GM11168 (cell line): ENCODE measurements at regions not wholly inside any gene's neighbourhood (a gene's known extent, or its start where the extent isn't known, plus 50 kb on each side); places are given as distances from the start of the nearest gene placed in this dataset.
"Not testable (repeated sequence)": the region's sequence is repeated elsewhere in the genome, so short reads cannot be mapped to it uniquely, and the experiment has no call there.

ENCODE experiments used
- in situ Hi-C: fragments of 300-500 bp; cut with MboI; formaldehyde crosslinking; loops from one replicate; pipeline ENCODE4 v1.12.0; 2022; ENCODE audit warnings: low sequenced_read_pairs; ENCODE audit not compliant: unreplicated experiment

DNA sequence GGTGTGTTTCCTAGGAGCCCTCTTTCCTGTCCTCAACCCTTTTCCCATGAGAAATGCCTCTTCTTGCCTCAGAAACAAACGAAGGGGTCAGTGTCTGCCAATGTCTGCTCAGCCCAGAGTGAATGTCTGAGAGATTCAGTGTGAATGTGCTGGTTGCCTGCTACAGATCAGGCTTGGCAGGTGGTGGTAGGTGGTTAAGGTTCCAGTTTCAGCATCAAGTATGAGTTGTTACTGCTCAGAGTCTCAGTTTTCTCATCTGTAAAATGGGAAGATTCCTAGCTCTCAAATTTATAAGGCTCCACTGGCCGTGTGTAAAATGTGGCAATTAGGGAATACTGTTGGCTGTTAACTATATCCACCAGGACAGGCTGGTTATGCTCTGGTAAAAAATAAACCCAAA lies 96.3 kb upstream of the PLGLB2 start:
- in situ Hi-C loops: not testable (repeated sequence)

DNA sequence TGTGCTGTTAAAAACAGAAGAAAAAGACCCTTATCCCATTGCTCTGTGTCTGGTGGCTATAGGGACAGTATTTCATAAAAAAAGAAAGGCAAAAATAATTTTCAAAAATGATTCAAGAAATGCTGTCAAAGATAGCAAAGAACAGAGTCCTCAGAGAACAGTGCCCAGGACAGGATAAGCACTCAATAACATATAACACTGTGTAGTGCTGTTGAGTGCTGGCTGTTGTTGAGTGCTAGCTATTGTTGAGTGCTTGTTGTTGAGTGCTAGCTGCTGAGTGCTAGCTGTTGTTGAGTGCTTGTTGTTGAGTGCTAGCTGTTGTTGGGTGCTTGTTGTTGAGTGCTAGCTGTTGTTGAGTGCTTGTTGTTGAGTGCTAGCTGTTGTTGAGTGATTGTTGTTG lies 94.5 kb upstream of the PLGLB2 start:
- in situ Hi-C loops: not testable (repeated sequence)

DNA sequence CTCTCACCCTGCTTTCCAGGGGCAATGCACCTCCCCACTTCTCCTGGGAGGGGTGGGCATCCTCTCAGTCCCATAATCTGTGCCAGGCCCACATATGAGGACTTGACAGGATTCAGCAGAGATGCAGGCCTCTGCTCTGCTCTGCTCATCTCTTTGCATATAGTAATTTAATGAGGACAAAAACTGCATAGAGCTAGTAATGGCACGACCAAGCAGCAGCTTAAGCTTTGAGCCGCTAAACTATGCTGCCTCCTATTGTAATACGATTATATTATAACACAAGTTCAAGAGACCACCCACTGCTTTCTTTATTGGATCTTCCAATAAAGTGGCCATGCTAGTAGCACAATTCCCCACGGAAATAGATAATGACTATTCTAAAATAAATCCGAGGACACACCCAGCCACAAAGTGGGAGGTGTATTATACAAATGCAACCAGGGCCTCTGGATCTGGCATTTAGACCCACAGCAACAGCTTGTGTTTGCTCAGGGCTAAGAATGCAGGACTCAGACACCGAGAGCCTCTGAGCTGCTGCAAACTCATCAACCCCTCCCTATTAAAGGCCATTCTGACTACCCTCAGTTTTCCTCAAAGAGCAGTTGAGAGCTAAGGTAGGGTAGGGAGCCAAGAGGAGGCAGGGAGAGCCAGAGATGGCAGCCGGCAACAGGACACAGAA lies 93.6 kb upstream of the PLGLB2 start:
- in situ Hi-C loops: not testable (repeated sequence)

DNA sequence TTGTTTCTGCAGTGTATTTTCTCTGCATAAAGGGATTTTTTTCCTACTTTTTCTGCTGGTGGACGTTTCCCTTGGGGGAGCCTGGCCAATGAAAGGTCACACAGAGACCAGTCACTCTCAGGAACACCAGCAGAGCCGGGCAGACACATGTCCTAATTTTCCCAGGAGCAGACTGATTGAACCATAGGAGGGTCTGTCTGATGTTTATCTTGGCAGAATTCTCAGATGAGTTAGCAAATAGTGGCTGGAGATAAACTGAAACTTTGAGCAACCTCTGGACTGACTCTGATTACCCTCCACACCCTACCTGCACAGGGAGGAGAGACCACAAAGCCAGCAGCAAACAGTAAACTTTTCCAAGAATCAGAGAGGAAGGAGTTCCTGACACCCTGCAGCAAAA lies 90.0 kb upstream of the PLGLB2 start:
- in situ Hi-C loops: not testable (repeated sequence)

DNA sequence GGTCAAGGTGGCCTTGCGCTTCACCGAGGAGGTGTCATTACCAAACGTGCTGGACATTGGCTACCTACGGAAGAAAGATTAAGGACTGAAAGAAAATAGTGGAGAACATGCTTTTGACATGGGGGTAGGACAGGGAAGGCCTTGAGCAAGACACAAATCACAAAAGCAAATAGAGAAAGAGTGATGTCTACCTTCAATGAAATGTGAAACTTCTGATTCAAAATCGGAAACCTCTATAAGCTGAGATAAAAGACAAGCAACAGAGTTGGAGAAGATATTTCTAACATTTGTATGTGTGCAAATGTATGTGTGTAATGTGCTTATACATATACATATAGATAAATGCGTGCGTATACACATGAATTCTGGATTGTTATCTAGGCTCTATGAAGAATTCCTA lies 89.5 kb upstream of the PLGLB2 start:
- in situ Hi-C loops: not testable (repeated sequence)

DNA sequence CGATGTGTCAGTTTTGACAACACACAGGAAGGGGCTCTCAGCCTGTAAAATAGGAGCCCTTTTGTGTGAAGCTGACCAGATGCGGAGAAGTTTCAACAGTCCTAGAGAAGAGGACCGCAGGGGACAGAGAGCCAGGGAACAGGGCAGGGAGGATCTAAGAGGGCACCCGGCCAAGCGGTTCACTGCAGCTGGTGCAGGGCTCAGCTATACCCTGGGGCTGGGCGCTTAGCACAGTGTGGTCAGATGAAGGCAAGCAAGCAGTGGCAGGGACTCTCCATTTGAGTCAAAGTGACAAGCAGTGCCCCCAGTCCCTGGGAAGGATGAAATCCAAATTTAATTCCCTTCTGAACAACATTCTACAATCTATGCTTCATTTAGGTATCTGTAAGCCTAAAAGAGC lies 88.9 kb upstream of the PLGLB2 start:
- in situ Hi-C loops: not testable (repeated sequence)

DNA sequence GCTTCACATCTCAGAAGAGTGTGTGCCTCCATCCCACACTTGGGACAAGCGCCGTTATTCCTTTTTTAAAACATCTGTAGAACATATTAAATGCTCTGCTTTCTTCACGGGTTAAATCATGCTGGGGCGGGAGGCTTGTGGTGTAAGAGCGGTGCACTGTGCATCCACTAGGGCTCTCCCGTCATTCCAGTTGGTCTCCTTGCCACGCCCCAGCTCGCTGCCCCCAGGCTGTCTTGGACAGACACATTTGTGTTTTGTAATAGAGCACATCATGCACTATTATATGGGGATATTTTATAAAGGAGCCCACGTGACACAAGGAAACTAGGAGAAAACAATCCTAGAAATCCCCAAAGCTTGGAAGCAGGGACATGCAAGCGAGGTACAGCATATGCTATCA lies 87.7 kb upstream of the PLGLB2 start:
- in situ Hi-C loops: not testable (repeated sequence)

DNA sequence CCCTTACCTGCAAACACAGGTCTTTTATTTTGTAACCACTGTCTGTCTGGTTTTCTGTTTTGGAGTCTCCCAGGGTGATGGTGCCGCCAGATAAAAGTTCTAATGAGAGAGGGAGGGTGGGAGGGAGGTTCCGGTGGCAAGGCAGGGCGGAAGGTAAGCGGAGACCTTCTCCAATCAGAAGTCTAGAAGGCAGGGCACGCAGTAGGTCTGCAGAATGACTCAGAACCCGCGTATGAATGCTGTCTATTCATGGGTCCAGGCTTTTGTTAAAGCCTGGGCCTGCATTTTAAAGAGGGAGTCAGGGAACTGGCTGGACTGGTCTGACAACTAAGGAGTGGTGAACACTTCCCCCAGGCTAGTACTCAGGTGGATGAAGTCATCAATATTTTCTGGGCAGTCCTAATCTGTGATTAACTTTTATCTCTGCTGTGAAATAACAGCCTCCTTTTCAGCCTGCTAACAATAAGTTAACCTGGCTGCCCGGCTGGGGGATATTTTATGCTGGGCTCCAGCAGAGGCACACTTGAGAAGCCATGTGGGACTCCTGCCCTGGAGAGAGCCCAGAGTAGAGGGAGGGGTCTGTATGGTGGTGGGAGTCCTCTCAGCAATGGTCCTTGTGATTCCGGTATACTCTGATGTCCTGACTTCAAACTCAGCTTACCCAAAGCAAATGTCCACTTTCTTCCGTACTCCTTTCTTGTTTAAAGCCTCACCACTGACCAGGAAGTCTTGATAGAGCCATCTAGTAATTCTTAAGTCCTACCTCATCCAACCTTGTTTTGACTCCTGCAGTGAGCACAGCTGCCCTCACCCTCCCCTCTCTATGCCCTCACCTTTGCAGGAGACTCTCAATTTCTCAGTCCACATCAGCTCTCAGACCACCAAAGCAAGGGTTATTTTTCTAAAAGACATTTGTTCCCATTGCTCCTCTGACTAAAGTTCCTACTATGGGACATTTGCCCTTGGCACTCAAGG lies 85.3 kb upstream of the PLGLB2 start:
- in situ Hi-C loops: not testable (repeated sequence)

DNA sequence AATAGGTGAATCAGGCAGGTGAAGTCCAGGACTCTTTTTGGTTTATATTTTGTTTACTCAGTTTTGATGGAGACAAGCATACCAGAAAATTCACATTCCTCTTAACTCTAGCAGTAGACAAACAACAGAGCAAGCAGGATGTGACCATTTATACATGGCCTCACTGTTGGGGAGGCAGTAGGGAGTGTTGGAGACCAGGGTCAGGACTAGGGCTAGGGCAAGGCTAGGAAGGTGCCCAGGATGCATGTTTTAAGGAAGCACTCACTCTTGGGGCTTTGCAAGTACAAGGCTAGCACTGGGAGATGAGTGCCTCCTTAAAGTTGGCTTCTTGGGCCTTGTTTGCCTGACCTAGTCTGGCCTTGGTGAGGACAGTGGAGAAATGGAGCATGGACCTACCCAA lies 84.5 kb upstream of the PLGLB2 start:
- in situ Hi-C loops: not testable (repeated sequence)

DNA sequence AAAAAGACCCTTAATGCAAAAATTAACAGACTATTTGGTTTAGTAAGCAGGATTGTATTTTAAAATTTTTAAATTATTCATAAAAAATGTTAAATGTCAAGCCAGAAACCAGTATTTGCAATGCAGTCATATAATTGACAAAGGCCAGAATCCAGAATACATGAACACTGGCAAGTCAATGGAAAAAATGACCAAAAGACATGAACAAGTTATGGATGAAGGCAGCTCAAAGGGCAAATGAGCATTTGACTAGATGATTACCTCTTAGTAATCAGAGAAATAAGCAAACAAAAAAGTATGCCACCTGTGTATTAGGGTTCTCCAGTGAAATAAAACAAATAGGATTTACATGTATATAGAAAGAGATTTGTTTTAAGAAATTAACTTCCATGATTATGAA lies 80.9 kb upstream of the PLGLB2 start:
- in situ Hi-C loops: not testable (repeated sequence)

DNA sequence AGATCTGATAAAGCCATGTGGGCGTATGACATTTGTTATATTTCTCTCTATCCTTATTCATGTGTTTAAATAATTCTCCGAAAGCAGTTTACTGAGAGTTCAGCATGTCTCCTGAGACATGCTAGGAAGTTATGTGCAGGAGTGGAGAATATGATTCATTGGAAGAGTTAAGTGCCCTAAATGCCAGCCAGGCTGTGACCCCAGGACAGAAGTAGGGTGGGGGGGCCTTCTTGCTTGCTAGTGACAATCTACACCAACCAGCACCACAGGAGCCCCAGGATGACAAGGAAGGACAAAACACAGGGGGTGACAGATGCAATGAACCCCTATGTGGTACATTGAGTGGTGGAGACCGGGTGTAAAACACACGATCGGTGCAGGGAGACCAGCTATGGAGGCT lies 79.5 kb upstream of the PLGLB2 start:
- in situ Hi-C loops: not testable (repeated sequence)

DNA sequence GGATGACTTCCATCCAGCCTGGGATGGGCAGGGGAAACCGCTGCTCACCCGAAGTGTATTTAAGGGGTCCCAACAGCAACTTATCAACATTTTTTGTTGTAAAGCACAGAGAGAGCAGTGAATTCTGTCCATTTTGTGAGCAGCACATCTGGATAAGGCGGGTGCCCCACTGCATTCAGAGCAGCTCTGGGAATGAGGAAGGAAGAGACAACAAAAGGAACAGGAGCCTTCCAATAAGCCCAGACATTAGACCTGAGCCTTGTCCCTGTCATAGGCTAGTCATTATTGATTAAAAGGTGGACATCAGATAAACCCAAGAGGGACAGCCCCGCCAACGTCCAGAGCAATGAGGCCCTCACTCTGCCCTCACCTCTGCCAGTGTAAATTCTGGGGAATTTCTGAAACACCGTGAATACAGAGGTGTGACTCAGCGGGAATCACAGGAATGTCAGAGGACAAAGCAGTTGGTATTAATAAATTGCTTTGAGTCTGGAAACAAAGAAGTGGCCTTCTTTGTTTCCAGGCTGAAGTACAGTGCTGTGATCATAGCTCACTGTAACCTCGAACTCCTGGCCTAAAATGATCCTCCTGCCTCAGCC lies 78.2 kb upstream of the PLGLB2 start:
- in situ Hi-C loops: not testable (repeated sequence)

DNA sequence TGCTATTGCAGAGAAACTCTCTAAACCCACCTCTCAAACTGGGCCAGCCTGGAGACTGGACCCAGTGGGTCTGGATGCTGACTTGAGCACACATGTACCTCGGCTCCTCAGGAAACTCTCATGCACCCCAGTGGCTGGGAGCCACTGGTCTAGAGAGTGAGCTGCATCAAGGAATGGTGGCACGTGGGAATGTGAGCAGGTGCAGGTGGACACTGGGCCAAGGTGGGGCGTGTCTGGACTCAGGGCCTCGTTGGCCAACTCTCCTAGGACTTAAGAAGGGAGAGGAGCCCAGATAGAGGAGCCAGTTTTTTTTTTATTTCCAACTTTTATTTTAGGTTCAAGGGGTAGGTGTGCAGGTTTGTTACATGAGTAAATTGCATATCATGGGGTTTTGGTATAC lies 75.5 kb upstream of the PLGLB2 start:
- in situ Hi-C loops: not testable (repeated sequence)

DNA sequence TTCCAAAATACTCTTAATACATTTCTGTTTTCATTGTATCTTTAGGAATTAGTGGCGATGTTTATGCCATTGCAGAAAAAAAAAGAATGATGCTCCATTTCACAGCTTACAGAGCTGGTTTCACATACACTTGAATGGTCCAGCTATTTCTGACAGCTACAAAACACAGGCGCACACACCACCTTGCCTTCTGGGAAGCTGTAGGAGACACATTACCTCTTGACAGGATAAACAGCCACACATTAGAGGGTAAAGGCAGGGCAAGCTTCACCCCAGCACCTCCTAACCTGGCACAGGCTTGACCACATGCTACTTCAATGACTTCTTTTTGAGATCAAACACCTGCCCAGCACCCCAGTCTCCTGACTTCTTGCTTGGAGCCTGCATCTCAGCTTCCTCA lies 73.2 kb upstream of the PLGLB2 start:
- in situ Hi-C loops: not testable (repeated sequence)

DNA sequence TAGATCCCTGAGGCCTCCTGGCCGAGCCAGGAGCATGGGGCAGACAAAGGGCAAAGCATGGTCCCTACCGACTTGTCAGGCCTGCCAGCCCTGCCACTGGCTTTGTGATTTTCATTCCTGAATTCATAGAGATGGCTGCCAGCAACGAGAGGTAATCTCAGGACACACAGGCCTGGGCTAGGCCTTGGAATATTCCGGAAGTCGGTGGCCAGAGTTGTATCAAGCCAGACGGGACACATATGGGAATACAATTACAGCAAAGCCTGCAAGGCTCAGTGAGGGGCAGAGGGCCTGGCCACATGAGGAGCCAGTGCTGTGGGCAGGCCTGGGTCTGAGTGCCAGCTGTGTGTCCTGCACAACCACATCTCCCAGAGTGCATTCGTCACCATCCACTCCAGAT lies 72.4 kb upstream of the PLGLB2 start:
- in situ Hi-C loops: not testable (repeated sequence)

DNA sequence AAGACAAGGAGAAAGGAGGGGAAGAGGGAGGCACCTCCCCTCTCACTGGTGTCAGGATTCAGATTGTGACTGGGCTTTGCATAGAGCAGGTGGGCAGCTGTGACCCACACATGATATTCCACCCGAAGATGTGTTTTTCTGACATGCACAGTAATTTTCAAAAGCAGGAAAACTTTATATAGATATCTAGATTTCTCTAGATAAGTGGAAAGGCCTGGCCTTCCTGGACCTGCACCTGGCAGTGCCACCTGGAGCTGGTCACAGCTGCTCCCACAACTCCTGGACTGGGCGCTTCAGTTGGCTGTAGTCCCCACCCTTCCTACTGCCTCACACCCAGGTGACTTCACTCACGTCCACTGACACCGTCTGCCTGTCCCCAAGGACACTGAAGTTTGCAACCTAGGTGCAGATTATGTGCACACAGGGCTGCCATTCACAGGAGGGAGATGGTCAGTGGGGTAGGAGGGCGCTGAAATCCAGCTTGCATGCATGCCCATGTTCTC lies 70.4 kb upstream of the PLGLB2 start:
- in situ Hi-C loops: not testable (repeated sequence)

DNA sequence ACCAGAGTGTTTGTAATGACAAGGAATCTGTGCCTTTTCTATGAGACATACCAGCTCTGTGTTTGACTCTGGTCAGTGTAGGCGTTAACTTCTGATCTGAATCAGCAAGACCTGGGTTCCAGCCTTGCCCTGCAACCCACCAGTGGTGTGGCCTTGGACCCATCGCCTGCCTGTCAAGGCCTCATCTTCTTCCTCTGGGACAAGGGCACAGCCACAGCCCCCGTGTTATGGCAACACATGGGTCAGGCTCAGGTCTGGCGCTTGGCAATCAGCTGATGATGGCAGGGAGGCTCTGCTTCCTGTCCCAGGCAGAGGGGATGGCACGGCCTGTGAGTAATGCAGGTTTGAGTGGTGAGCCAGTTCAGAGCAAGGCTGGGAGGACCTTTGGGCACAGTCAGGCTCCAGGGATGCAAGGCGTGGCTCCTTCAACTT lies 69.1 kb upstream of the PLGLB2 start:
- in situ Hi-C loops: not testable (repeated sequence)

DNA sequence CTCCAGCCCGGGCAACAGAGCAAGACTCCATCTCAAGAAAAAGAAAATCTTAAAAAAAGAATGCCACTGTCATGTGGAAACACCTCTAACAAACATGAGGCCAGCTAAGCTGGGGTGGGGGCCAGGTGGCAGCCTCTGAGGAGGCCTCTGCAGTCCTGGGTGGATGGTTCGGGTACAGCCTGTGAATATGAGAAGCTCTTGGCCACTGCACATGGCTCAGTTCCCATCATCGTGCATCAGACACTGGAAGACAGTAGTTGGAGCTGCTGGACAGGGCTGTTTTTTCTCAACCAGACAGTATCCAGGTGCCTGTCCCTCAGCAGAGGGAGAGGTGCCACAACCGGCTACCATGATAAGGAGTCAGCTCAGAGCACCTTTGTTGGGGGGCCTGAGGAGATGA lies 67.9 kb upstream of the PLGLB2 start:
- in situ Hi-C loops: not testable (repeated sequence)

DNA sequence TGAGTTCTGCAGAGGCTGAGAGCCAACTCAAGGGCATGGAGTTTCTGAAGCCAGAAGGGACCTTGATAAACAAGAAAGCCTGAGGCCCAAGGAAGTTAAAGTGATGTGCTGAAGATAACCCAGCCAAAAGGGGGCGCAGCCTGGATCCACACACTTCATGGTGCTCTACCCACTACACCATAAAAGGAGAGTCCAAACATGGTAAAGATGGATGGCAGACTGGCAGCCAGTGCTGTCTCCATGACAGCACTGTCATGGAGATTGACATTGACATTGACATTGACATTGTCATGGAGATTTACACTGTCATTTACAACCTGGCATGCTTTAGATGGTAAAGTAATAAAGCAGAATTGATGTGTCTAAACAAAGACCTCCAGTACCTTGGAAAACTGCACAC lies 67.2 kb upstream of the PLGLB2 start:
- in situ Hi-C loops: not testable (repeated sequence)

DNA sequence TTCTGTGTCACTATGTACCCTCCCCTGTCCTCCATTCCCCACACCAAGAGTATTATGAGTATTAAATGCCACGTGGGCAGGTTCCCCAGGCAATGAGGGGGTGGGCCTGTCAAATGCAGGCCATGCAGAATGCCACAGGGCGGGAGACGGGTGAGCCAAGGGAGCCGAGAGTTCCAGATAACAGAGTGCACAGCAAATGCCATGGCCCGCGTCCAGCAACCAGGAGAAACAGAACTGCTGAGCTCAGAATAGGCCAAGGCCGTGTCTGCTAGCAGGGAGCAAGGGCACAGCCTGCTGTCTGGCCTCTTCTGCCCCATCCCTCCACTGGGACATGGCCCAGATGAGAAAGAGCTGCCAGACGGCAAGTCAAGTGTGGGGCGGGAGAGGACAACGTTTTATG lies 64.4 kb upstream of the PLGLB2 start:
- in situ Hi-C loops: not testable (repeated sequence)

DNA sequence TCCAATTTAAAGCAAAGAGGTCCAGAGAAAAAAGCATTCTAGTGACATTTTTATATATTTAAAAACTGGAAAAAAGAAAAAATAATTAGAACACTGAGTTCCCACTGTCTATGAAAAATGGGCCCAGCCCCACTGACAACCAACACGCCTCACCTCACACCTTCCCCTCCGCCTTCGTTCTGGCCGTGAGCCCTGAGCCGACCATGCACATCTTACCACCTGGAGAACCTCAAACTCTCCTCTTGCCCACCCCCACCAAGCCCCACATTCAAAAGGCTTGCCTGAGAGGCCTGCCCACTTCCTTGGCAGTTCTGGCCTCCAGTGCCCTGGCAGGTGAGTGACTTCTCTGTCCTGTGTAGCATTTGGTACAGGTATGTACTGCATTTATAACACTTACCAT lies 63.9 kb upstream of the PLGLB2 start:
- in situ Hi-C loops: not testable (repeated sequence)
